Stomach smooth muscle (tissue), 2 donors: ENCODE measurements at regions not wholly inside any gene's neighbourhood (a gene's known extent, or its start where the extent isn't known, plus 50 kb on each side); places are given as distances from the start of the nearest gene placed in this dataset.

Experiments used
- H3K27ac ChIP-seq: one replicate; pipeline ENCODE4 v1.7.0; 2013; ENCODE audit warnings: mild to moderate bottlenecking, low read length, inconsistent platforms
- H3K27me3 ChIP-seq, 2 donors: one replicate each; pipeline ENCODE4 v1.7.0; 2013; ENCODE audit warnings: low read length in 2 of 2; ENCODE audit not compliant: insufficient read depth in 2 of 2, control insufficient read depth in 1 of 2
- H3K36me3 ChIP-seq, 2 donors: one replicate each; pipeline ENCODE4 v1.7.0; 2013; ENCODE audit warnings: low read length in 2 of 2; ENCODE audit not compliant: control insufficient read depth in 2 of 2, insufficient read depth in 2 of 2
- H3K4me1 ChIP-seq: one replicate; pipeline ENCODE4 v1.7.0; 2013; ENCODE audit warnings: low read length; ENCODE audit not compliant: control insufficient read depth, insufficient read depth
- H3K4me3 ChIP-seq, 2 donors: one replicate each; pipeline ENCODE4 v1.7.0; 2013; ENCODE audit warnings: low read length in 2 of 2
- H3K9ac ChIP-seq, 2 donors: one replicate each; pipeline ENCODE4 v1.7.0; 2013; ENCODE audit warnings: low read length in 2 of 2, mild to moderate bottlenecking in 1 of 2
- H3K9me3 ChIP-seq, 2 donors: one replicate each; pipeline ENCODE4 v1.7.0; 2013; ENCODE audit warnings: low read length in 2 of 2; ENCODE audit not compliant: control insufficient read depth in 2 of 2
- donor health status: healthy.
- donor health status: Pancreatic carcinoma.

GRCh38 chr16:80056324-80056723, 455.8 kb upstream of the MAF start:
- H3K27ac ChIP-seq, result no peak overlapping the region

GRCh38 chr16:80055831-80056230, 455.3 kb upstream of the MAF start:
- Histone ChIP-seq H3K4me1 (peaks cover 22% of the 10 kb centered on the region), H3K27me3 (no peaks in the 10 kb centered on the region), H3K9me3 (no peaks in the 10 kb centered on the region), H3K36me3 (no peaks in the 10 kb centered on the region), H3K9ac (no peak overlapping the region), H3K4me3 (no peak overlapping the region), H3K27ac (no peak overlapping the region)

More at GRCh38 chr16:80056324-80056723, 455.8 kb upstream of the MAF start:
- peaks cover 22% of the 10 kb centered on the region for H3K4me1 ChIP-seq
- no peaks in the 10 kb centered on the region for H3K9me3 ChIP-seq
- no peak overlapping the region for H3K9ac ChIP-seq
- no peak overlapping the region for H3K4me3 ChIP-seq
- H3K36me3 ChIP-seq, result no peaks in the 10 kb centered on the region
- H3K27me3 ChIP-seq, result no peaks in the 10 kb centered on the region

GRCh38 chr16:80054647-80055046, 454.1 kb upstream of the MAF start:
- no peak overlapping the region for H3K4me3 ChIP-seq
- H3K4me1 ChIP-seq, result peaks cover 20% of the 10 kb centered on the region
- H3K9ac ChIP-seq, result no peak overlapping the region
- no peaks in the 10 kb centered on the region for H3K9me3 ChIP-seq
- H3K36me3 ChIP-seq, result no peaks in the 10 kb centered on the region
- H3K27ac ChIP-seq, result no peak overlapping the region
- no peaks in the 10 kb centered on the region for H3K27me3 ChIP-seq

- Histone ChIP-seq H3K9ac (no peak overlapping the region), H3K9me3 (no peaks in the 10 kb centered on the region), H3K27me3 (no peaks in the 10 kb centered on the region), H3K4me3 (no peak overlapping the region), H3K27ac (no peak overlapping the region), H3K36me3 (no peaks in the 10 kb centered on the region), H3K4me1 (peaks cover 6% of the 10 kb centered on the region)
Measured at GRCh38 chr16:80051040-80051439, 450.5 kb upstream of the MAF start.

- H3K27me3 ChIP-seq, result no peaks in the 10 kb centered on the region
- H3K4me3 ChIP-seq, result no peak overlapping the region
- H3K9ac ChIP-seq, result no peak overlapping the region
- no peak overlapping the region for H3K27ac ChIP-seq
- H3K36me3 ChIP-seq, result no peaks in the 10 kb centered on the region
- no peaks in the 10 kb centered on the region for H3K9me3 ChIP-seq
- H3K4me1 ChIP-seq, result peaks cover 12% of the 10 kb centered on the region
Measured at GRCh38 chr16:80048250-80048649, 447.7 kb upstream of the MAF start.

- Histone ChIP-seq H3K27me3 (no peaks in the 10 kb centered on the region), H3K4me1 (peaks cover 16% of the 10 kb centered on the region), H3K4me3 (no peak overlapping the region), H3K9me3 (no peaks in the 10 kb centered on the region), H3K27ac (no peak overlapping the region), H3K36me3 (no peaks in the 10 kb centered on the region), H3K9ac (no peak overlapping the region)
Measured at GRCh38 chr16:80047842-80048241, 447.3 kb upstream of the MAF start.

DNA sequence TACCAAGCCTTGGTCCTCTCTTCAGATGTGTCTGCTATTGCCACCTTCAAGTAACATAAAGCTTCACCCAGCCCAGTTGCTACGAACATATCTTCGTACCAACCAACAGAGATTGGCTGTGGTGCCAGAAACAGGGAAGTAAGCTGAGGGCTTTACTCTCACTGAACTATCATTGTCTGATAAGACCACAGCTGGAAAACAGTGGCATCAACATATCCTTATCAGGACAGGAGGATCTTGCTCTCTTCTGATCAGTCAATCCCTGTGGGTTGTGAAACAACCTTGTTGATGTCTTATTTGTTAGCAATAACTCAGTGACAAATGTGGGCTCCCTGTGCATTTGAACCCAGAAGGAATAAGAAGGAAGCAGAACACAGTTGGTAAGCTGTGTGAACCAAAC, 446.3 kb upstream of the MAF start:
- Histone ChIP-seq H3K4me3 (no peak overlapping the region), H3K9me3 (no peaks in the 10 kb centered on the region), H3K27me3 (no peaks in the 10 kb centered on the region), H3K9ac (no peak overlapping the region), H3K36me3 (no peaks in the 10 kb centered on the region), H3K4me1 (peaks cover 17% of the 10 kb centered on the region), H3K27ac (no peak overlapping the region)

GRCh38 chr16:80046261-80046660, 445.7 kb upstream of the MAF start:
- H3K36me3 ChIP-seq, result no peaks in the 10 kb centered on the region
- peaks cover 17% of the 10 kb centered on the region for H3K4me1 ChIP-seq
- H3K4me3 ChIP-seq, result peak overlapping the region; percentile 31 to 62
- peak overlapping the region in 1 of 2 donors; percentile 22 for H3K9ac ChIP-seq
- H3K27me3 ChIP-seq, result no peaks in the 10 kb centered on the region
- H3K27ac ChIP-seq, result no peak overlapping the region
- no peaks in the 10 kb centered on the region for H3K9me3 ChIP-seq

DNA sequence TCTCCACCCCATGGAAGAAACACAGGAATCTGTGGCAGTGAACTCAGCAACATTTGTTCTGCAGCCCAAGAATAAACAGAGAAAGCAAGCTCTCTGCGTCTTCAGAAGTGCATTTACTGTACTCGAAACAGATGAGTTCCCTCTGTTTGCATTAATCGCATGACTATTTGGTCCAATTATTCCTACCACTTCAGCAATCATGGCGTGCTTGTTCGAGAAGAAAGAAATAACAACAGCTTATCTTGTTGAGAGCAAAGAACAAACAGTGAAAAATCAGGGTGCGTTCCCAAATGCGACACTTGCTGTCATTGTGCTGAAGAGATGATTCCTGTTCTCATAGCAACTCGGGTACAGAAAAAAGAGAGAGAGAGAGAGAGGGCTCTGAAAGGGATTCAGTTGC, 445.3 kb upstream of the MAF start:
- Histone ChIP-seq H3K4me3 (peak overlapping the region; percentile 31 to 62), H3K27ac (no peak overlapping the region), H3K9ac (peak overlapping the region in 1 of 2 donors; percentile 22), H3K27me3 (no peaks in the 10 kb centered on the region), H3K4me1 (peaks cover 17% of the 10 kb centered on the region), H3K36me3 (no peaks in the 10 kb centered on the region), H3K9me3 (no peaks in the 10 kb centered on the region)

DNA sequence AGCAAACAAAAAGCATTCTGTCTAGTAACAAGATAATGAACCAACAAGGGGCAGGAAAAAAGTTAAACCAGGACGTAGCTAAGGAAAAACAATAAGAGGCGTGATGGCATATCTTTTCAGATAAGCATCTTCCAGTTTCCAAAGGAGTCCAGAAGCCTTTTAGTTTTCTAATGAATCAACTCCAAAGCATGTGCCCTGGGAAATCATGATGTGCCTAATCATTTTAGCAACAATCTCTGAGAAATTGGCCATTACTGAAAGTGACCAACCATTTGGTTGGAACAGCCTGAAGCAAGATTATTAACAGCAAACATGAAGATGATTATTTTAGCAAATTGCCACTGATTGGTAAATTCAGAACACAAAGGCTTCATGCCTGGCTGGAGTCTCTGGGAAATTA, 440.9 kb upstream of the MAF start:
- H3K36me3 ChIP-seq, result no peaks in the 10 kb centered on the region
- H3K4me3 ChIP-seq, result no peak overlapping the region
- H3K27me3 ChIP-seq, result no peaks in the 10 kb centered on the region
- H3K27ac ChIP-seq, result no peak overlapping the region
- H3K9me3 ChIP-seq, result peaks cover 0 to 3% of the 10 kb centered on the region in 2 donors
- peaks cover 16% of the 10 kb centered on the region for H3K4me1 ChIP-seq
- H3K9ac ChIP-seq, result no peak overlapping the region

- Histone ChIP-seq H3K27me3 (no peaks in the 10 kb centered on the region), H3K36me3 (no peaks in the 10 kb centered on the region)
Measured at GRCh38 chr16:80040814-80041213, 440.3 kb upstream of the MAF start.

More at GRCh38 chr16:80040814-80041213, 440.3 kb upstream of the MAF start:
- Histone ChIP-seq H3K9me3 (peaks cover 0 to 3% of the 10 kb centered on the region in 2 donors), H3K9ac (no peak overlapping the region), H3K4me3 (no peak overlapping the region), H3K27ac (no peak overlapping the region), H3K4me1 (peaks cover 11% of the 10 kb centered on the region)
